ENCODE measurements at regions not wholly inside any gene's neighbourhood (a gene's known extent, or its start where the extent isn't known, plus 50 kb on each side); places are given as distances from the start of the nearest gene placed in this dataset.

DNA sequence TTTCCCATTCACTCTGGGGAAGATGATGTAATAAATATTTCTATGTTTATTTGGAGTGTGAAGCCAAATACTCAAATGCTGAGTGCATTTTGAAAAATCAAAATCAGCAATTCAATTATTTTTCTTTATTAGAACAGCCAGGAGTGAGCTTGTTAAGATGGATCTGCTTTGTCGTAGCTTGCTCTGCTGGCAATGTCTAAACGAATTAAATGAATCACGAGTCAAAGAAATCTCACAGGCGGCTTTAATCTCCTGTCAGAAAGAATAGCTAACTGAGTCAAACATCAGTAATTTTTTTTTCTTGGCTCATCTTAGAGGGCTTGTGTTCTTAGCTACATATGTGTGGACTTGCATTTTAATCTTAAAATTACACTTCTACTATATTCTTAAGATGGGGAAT, 100.2 kb upstream of the HMGN3 start:
- TF ChIP-seq CTCF (IDR thresholded peaks at IDR 0.05) (no peak), POLR2A (IDR thresholded peaks at IDR 0.05) (no peak)

Measured in testis (tissue), 2 donors.